ENCODE measurements at regions not wholly inside any gene's neighbourhood (a gene's known extent, or its start where the extent isn't known, plus 50 kb on each side); places are given as distances from the start of the nearest gene placed in this dataset.

GRCh38 chr2:82224301-82224940 is 1919.9 kb upstream of the LRRTM1 start:
- no peak for TF ChIP-seq GATA2 (IDR thresholded peaks at IDR 0.05; ENCODE audit: low read depth, low read length)
- TF ChIP-seq GATA3 (IDR thresholded peaks at IDR 0.05; ENCODE audit: low read depth, low read length): no peak

Measured in SH-SY5Y (cell line).